DMS114 treated with DMSO at 0.1 percent for 48 hours (cell line): ENCODE measurements at regions not wholly inside any gene's neighbourhood (a gene's known extent, or its start where the extent isn't known, plus 50 kb on each side); places are given as distances from the start of the nearest gene placed in this dataset.

Experiments
- DNase-seq: peaks from one replicate; lab custom pipeline; 2025; ENCODE audit not compliant: unreplicated experiment; lab: John Stamatoyannopoulos, UW

GRCh38 chr11:131229221-131229620 is 141.2 kb upstream of the NTM start:
- no peak for DNase-seq

DNA sequence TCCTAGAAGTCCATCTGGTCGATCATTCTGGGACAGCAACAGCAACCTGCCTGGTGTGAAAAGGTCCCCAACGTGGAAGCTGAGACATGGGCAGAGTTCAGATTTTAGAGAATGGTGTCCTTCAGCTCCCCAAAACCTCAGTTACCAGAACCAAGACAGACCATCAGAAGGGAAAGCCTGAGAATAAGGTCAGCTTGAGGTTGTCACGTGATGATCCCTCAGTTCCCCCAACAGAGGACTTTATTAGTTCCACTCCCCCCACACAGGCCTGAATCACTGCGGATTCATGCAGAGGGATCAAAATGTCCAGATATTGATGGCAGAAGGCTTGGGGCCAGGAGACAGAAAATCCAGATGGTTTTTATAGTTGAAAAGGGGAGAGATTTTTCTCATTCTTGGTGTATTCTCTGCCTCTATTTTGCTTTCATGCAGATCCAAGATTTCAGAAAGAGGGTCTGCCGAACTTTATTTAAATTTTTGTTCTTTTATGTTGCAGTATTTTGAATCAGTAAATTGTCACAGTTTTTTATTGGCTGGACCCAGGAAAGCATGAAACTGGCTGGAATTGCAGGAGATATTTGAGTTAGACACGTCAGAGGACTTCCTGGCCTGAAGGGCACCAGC is 139.0 kb upstream of the NTM start:
- no peak for DNase-seq

GRCh38 chr11:131232261-131232660 is 138.2 kb upstream of the NTM start:
- no peak for DNase-seq

GRCh38 chr11:131234221-131234620 is 136.2 kb upstream of the NTM start:
- no peak for DNase-seq

- no peak for DNase-seq
Observed at GRCh38 chr11:131235328-131236298, 134.8 kb upstream of the NTM start.

DNA sequence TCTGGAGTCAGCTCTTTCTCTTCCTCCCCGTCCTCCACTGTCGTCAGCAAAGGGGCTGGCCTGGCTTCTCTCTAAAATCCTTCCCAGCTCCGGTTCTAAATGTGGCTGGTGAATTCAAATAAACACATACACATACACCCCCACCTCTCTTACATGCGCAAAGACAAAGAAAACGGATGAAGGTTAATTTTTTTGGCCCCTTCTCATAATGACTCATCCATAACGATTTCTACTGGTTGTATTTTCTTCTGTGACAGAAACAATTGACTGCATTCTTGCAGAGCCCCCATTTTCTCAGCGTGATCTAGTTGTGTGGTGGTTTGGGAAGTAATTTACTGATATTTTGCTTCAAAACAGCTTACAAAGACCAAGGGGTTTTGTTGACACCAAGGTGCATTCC is 130.0 kb upstream of the NTM start:
- no peak for DNase-seq

GRCh38 chr11:131242476-131243000 is 127.9 kb upstream of the NTM start:
- no peak for DNase-seq

GRCh38 chr11:131246156-131246555 is 124.3 kb upstream of the NTM start:
- no peak for DNase-seq

GRCh38 chr11:131246663-131247062 is 123.8 kb upstream of the NTM start:
- DNase-seq: no peak

DNA sequence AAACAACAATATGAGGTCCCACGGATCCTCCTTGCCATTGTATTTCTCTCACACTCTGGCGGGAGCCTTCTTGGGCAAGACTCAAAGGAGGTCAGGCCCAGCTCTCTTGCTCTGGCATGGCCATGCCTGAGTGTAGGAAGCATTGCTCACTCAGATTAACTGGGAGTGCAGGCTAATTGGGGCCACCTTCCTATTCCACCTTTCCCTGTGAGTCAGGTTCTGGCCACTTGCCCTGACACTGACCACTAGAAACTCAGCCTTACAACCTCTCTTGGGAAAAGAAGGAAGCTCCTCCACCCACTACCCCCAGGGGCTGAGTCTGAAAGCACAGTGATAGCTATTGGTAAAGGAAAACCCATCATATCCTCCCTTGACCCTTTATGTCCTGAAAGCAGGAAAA is 121.8 kb upstream of the NTM start:
- DNase-seq: no peak

DNA sequence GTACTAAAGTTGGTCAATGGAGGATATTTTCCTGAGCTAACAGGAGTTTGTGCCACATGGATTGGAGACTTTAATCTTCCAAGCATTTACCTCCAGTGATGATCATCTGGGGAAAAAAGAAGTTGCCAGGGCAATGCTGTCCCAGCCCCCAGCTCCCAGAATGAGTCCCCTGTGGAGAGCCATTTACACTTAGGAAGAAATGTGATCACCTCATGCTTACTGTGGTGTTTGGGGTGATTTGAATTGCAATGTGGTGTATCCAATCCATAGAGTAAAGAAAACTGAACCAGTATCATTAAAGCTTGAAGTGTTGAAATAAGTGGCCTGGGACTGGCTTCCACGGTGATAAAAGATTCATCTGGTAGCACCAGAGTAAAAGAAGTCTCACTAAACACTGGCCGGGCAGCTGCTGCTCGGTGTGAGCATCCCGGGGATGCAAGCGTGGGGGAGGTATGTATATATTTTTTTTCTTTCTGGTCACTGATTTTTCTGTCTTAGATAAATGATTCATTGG is 117.2 kb upstream of the NTM start:
- no peak for DNase-seq

GRCh38 chr11:131253656-131254151 is 116.7 kb upstream of the NTM start:
- DNase-seq: no peak

GRCh38 chr11:131254254-131254653 is 116.2 kb upstream of the NTM start:
- no peak for DNase-seq

GRCh38 chr11:131274233-131274632 is 96.2 kb upstream of the NTM start:
- no peak for DNase-seq

- DNase-seq: no peak
Observed at GRCh38 chr11:131275580-131275979, 94.8 kb upstream of the NTM start.

GRCh38 chr11:131278472-131278871 is 91.9 kb upstream of the NTM start:
- DNase-seq: no peak

GRCh38 chr11:131279654-131280384 is 90.6 kb upstream of the NTM start:
- no peak for DNase-seq

- no peak for DNase-seq
Observed at GRCh38 chr11:131281316-131281715, 89.1 kb upstream of the NTM start.

DNA sequence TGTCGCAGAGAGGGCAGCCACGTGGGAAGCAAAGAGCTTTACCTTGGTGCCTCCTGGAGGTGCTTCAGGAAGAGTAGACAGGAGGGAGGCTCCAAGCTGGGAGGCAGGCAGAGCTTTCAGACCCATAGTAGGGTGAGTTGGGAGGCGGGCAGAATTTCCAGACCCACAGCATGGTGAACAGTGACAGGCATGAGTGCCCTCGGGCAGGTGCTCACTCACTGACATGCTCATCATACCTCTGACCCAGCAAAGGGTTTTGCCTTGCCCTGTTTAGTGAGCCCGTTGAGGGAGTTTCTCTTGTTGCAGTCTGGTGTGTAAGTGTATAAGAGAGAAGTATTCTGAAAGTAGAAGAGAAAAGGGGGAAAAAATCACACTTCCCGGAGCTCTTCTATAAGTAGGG is 86.4 kb upstream of the NTM start:
- DNase-seq: no peak

DNA sequence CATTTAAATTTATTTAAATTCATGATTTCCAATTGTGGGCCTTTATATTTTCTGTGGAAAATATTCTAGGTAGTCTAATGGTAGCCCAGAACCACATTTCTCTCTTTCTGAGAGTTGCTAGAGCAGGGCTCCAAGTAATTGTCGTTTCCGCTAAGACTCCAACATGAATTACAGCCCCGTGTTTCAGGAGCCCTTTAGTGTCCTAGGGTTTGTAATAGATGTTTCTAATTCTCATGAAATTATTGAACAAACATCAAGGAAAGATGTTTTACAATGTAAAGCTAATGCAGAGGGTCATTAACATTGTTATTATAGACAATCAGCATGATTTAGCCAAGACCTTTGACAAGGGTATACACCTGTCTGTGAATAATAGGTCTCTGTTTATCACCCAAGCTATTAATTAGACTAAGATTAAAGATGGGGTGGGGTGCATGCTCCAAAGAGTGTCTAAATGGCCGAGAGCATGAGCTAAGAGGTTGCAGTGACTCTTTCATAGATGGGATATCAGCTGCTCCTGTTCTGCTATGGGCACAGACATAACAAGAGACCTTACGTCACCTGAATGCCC is 81.8 kb upstream of the NTM start:
- DNase-seq: no peak

DNA sequence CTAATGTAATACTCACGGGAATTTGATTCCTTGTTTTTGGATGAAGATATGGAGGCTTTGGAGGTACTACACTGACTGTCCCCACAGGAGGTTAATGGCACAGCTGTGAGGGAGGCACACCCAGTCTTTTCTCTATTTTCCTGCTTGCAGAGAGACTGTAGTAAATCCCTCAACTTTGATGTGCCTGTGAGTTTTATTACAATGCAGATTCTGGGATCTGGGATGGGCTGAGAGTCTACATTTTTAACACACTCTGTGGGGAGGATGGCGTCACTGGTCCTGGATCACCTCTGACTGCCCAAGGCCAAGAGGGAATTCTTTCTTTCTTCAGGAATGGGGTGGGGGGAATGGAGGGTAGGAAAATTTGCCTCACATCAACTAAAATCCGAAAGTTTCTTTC is 80.2 kb upstream of the NTM start:
- DNase-seq: no peak
